ENCODE measurements at regions not wholly inside any gene's neighbourhood (a gene's known extent, or its start where the extent isn't known, plus 50 kb on each side); places are given as distances from the start of the nearest gene placed in this dataset.

- TF ChIP-seq MAX (IDR thresholded peaks at IDR 0.05) (no peak), TAF1 (IDR thresholded peaks at IDR 0.05; ENCODE audit: low read depth) (no peak), FOXM1 (IDR thresholded peaks at IDR 0.05; ENCODE audit: borderline replicate concordance, low read depth) (no peak), EP300 (IDR thresholded peaks at IDR 0.05; ENCODE audit: borderline replicate concordance) (no peak), NFIC (IDR thresholded peaks at IDR 0.05) (no peak), RAD21 (IDR thresholded peaks at IDR 0.05; ENCODE audit: low read depth) (no peak), TEAD4 (IDR thresholded peaks at IDR 0.05) (no peak), EGR1 (IDR thresholded peaks at IDR 0.05) (no peak), TCF12 (IDR thresholded peaks at IDR 0.05; ENCODE audit: low read depth) (no peak), ZBTB7A (IDR thresholded peaks at IDR 0.05; ENCODE audit: low read depth) (no peak), CREB1 (IDR thresholded peaks at IDR 0.05; ENCODE audit: low read depth) (no peak)
- TF ChIP-seq, protein P1, sequence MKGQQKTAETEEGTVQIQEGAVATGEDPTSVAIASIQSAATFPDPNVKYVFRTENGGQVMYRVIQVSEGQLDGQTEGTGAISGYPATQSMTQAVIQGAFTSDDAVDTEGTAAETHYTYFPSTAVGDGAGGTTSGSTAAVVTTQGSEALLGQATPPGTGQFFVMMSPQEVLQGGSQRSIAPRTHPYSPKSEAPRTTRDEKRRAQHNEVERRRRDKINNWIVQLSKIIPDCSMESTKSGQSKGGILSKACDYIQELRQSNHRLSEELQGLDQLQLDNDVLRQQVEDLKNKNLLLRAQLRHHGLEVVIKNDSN (IDR thresholded peaks at IDR 0.05) = no peak
- TF ChIP-seq, protein P2, sequence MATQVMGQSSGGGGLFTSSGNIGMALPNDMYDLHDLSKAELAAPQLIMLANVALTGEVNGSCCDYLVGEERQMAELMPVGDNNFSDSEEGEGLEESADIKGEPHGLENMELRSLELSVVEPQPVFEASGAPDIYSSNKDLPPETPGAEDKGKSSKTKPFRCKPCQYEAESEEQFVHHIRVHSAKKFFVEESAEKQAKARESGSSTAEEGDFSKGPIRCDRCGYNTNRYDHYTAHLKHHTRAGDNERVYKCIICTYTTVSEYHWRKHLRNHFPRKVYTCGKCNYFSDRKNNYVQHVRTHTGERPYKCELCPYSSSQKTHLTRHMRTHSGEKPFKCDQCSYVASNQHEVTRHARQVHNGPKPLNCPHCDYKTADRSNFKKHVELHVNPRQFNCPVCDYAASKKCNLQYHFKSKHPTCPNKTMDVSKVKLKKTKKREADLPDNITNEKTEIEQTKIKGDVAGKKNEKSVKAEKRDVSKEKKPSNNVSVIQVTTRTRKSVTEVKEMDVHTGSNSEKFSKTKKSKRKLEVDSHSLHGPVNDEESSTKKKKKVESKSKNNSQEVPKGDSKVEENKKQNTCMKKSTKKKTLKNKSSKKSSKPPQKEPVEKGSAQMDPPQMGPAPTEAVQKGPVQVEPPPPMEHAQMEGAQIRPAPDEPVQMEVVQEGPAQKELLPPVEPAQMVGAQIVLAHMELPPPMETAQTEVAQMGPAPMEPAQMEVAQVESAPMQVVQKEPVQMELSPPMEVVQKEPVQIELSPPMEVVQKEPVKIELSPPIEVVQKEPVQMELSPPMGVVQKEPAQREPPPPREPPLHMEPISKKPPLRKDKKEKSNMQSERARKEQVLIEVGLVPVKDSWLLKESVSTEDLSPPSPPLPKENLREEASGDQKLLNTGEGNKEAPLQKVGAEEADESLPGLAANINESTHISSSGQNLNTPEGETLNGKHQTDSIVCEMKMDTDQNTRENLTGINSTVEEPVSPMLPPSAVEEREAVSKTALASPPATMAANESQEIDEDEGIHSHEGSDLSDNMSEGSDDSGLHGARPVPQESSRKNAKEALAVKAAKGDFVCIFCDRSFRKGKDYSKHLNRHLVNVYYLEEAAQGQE (IDR thresholded peaks at IDR 0.05; ENCODE audit: low read depth) = no peak
Measured at GRCh38 chr21:18549214-18549905, 145.8 kb upstream of the TMPRSS15 start.
